Stimulated activated memory B cell treated with anti-CD40 and anti-IgM and Interleukin-4, amounts not matched to agents 10 μg/mL and 1 μg/mL and 100 μg/mL, for 72 hours (primary cell): ENCODE measurements at regions not wholly inside any gene's neighbourhood (a gene's known extent, or its start where the extent isn't known, plus 50 kb on each side); places are given as distances from the start of the nearest gene placed in this dataset.

ENCODE experiments used
- ATAC-seq: fragments of 150-1000 bp; cut with Tn5 transposase; 2 replicates; pipeline ENCODE4 v1.10.0; 2021
- H3K27ac Mint-ChIP-seq: one replicate; pipeline ENCODE4 v1.8.0; 2022; ENCODE audit warnings: mild to moderate bottlenecking, mixed read lengths
- H3K27me3 Mint-ChIP-seq: one replicate; pipeline ENCODE4 v1.8.0; 2022; ENCODE audit warnings: mixed read lengths
- H3K36me3 Mint-ChIP-seq: one replicate; pipeline ENCODE4 v1.8.0; 2022; ENCODE audit warnings: mixed read lengths
- H3K4me1 Mint-ChIP-seq: one replicate; pipeline ENCODE4 v1.8.0; 2022; ENCODE audit warnings: mixed read lengths
- H3K4me3 Mint-ChIP-seq: one replicate; pipeline ENCODE4 v1.8.0; 2022; ENCODE audit warnings: mild to moderate bottlenecking, moderate library complexity, mixed read lengths
- H3K9me3 Mint-ChIP-seq: one replicate; pipeline ENCODE4 v1.8.0; 2022; ENCODE audit warnings: mixed read lengths

GRCh38 chr9:16103620-16104397 is 551.0 kb downstream of the CCDC171 start:
- Mint-ChIP-seq H3K27ac (no peak overlapping the region), H3K4me3 (no peak overlapping the region), H3K9me3 (no peaks in the 10 kb centered on the region), H3K4me1 (no peaks in the 10 kb centered on the region), H3K27me3 (no peaks in the 10 kb centered on the region), H3K36me3 (no peaks in the 10 kb centered on the region)
- ATAC-seq = no peak

GRCh38 chr9:16105168-16106020 is 552.6 kb downstream of the CCDC171 start:
- no peaks in the 10 kb centered on the region for H3K9me3 Mint-ChIP-seq
- no peak overlapping the region for H3K27ac Mint-ChIP-seq
- H3K4me1 Mint-ChIP-seq = no peaks in the 10 kb centered on the region
- no peaks in the 10 kb centered on the region for H3K27me3 Mint-ChIP-seq
- H3K4me3 Mint-ChIP-seq = no peak overlapping the region
- no peaks in the 10 kb centered on the region for H3K36me3 Mint-ChIP-seq
- ATAC-seq = no peak

DNA sequence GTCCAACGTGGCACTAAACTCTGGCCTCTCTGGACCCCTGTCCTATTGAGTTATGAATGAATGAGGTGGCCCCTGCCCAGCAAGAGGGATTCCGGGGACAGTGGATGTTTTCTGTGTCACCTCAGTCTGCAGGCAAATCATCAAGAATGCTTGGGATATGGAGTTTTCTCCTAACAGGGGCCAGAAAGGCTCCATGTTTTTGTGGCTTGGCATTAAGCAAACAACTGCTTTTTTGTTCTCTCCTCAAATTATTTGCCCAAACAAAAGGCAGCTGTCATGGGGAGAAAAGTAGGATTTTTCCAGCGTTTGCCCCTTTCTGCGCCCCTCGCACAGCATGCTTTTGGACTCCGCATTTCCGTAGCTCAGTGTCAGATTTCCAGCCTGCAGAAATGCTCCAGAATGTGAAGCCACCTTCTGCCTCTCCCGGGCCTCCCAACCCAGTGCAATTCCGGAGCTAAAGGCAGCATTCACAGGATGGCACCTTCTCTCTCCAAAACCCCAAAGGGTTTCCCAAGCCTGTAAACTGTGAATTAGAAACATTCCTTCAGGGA is 553.3 kb downstream of the CCDC171 start:
- no peaks in the 10 kb centered on the region for H3K36me3 Mint-ChIP-seq
- no peak overlapping the region for H3K4me3 Mint-ChIP-seq
- no peak for ATAC-seq

GRCh38 chr9:16112116-16112515 is 559.3 kb downstream of the CCDC171 start:
- Mint-ChIP-seq H3K27me3 (no peaks in the 10 kb centered on the region), H3K9me3 (peaks cover 5% of the 10 kb centered on the region), H3K4me3 (no peak overlapping the region), H3K36me3 (no peaks in the 10 kb centered on the region), H3K4me1 (no peaks in the 10 kb centered on the region), H3K27ac (no peak overlapping the region)
- ATAC-seq = no peak

More for the DNA sequence above, 553.3 kb downstream of the CCDC171 start:
- Mint-ChIP-seq H3K9me3 (no peaks in the 10 kb centered on the region), H3K4me1 (no peaks in the 10 kb centered on the region), H3K27ac (no peak overlapping the region), H3K27me3 (no peaks in the 10 kb centered on the region)

DNA sequence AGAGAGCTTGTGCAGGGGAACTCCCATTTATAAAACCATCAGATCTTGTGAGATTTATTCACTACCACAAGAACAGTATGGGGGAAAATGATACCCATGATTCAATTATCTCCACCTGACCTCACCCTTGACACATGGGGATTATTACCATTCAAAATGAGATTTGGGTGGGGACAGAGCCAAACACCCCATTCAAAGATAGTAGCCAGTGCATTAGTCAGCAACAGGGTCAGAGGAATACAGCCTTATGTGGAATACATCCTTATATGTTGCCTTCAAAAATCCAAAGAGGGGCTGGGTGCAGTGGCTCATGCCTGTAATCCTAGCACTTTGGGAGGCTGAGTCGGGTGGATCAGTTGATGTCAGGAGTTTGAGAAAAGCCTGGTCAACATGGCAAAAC is 563.2 kb downstream of the CCDC171 start:
- Mint-ChIP-seq H3K4me3 (no peak overlapping the region), H3K27me3 (no peaks in the 10 kb centered on the region), H3K27ac (no peak overlapping the region), H3K36me3 (no peaks in the 10 kb centered on the region), H3K4me1 (no peaks in the 10 kb centered on the region), H3K9me3 (peaks cover 8% of the 10 kb centered on the region)
- no peak for ATAC-seq

- no peaks in the 10 kb centered on the region for H3K27me3 Mint-ChIP-seq
- H3K4me3 Mint-ChIP-seq = no peak overlapping the region
- no peaks in the 10 kb centered on the region for H3K4me1 Mint-ChIP-seq
- H3K27ac Mint-ChIP-seq = no peak overlapping the region
- ATAC-seq = no peak
- H3K9me3 Mint-ChIP-seq = peaks cover 8% of the 10 kb centered on the region
- no peaks in the 10 kb centered on the region for H3K36me3 Mint-ChIP-seq
Measured at GRCh38 chr9:16118043-16118442, 565.2 kb downstream of the CCDC171 start.

- Mint-ChIP-seq H3K9me3 (peaks cover 4% of the 10 kb centered on the region), H3K4me1 (no peaks in the 10 kb centered on the region), H3K27me3 (no peaks in the 10 kb centered on the region), H3K4me3 (no peak overlapping the region), H3K27ac (no peak overlapping the region), H3K36me3 (no peaks in the 10 kb centered on the region)
- ATAC-seq = no peak
Measured at GRCh38 chr9:16119261-16120230, 566.7 kb downstream of the CCDC171 start.

- Mint-ChIP-seq H3K9me3 (peaks cover 5% of the 10 kb centered on the region), H3K36me3 (no peaks in the 10 kb centered on the region), H3K27ac (no peak overlapping the region), H3K4me1 (no peaks in the 10 kb centered on the region), H3K4me3 (no peak overlapping the region), H3K27me3 (no peaks in the 10 kb centered on the region)
- no peak for ATAC-seq
Measured at GRCh38 chr9:16120231-16120641, 567.4 kb downstream of the CCDC171 start.

DNA sequence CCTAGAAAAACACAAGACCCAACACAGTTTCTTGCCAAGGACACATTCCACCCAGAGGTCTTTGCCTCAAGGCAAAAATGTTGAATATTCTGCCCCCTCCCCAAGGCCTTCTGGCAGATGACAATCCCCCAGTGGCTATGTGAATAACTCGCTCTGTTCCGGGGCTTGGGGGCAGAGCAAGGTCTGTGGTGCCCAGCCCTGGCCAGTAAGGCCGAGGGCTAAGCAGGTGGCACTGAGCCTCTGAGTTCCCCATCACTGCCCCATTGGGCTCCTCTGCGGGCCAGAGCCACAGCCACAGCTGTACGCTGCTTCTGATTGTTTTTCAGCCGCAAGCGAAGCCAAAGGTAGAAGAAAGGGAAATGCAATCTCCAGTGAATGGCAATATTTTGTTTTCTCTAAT is 567.9 kb downstream of the CCDC171 start:
- no peak overlapping the region for H3K4me3 Mint-ChIP-seq
- peaks cover 9% of the 10 kb centered on the region for H3K9me3 Mint-ChIP-seq
- no peak overlapping the region for H3K27ac Mint-ChIP-seq
- H3K36me3 Mint-ChIP-seq = no peaks in the 10 kb centered on the region
- H3K27me3 Mint-ChIP-seq = no peaks in the 10 kb centered on the region
- no peaks in the 10 kb centered on the region for H3K4me1 Mint-ChIP-seq
- peak; percentile 18 for ATAC-seq

DNA sequence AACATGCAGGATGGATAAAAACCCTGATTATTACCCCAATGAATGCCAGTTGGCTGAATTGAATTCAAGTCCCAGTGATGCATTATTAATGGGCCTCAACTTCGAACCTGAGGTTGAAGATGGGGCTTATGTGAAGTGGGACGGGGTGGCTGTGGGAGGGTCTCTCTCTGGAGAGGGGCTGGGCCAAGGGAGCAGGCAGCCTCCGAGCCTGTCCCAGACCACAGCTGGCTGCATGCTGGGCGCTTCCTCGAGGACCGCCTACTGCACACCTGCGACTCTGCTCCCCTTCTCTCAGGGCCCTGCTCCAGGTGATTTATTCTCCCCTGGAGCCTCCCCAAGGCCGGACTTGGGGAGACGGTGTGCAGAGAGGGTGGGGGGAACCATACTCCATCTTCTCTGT is 568.3 kb downstream of the CCDC171 start:
- Mint-ChIP-seq H3K4me3 (no peak overlapping the region), H3K9me3 (peaks cover 9% of the 10 kb centered on the region), H3K27me3 (no peaks in the 10 kb centered on the region), H3K36me3 (no peaks in the 10 kb centered on the region), H3K4me1 (no peaks in the 10 kb centered on the region), H3K27ac (no peak overlapping the region)
- ATAC-seq = no peak

DNA sequence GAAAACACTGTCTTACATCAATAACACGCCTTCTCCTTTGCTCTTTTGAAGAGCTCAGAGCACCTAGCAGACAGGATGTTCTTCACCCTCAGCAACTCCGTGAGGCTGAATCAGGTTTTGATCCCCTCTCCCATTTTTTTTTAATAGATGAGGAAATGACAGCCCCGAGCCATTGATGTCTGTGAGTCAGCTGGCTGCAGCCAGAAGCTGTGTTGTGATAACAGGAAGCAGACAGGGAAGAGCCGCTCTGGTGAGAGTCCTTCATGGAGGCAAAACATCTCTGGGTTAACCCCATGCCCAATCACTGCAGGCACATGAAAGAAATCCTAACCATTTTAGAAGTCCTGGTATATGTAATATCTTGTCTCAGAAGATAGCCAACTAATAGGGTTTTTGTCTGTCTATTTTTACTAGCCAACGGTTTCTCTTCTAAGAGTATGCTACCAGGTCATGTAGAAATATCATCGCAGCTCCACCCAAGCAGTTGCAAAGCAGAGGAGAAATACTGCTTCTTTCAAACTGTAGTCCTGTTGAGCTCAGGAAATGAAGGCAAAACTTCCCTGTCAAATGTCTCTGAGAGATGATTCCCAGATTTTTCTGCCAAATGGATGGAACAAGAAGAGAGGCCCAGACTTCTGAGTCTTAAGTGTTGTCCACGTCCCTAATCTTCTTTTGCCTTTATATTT is 568.9 kb downstream of the CCDC171 start:
- H3K27me3 Mint-ChIP-seq = no peaks in the 10 kb centered on the region
- no peaks in the 10 kb centered on the region for H3K36me3 Mint-ChIP-seq
- H3K27ac Mint-ChIP-seq = no peak overlapping the region
- ATAC-seq = no peak
- peaks cover 9% of the 10 kb centered on the region for H3K9me3 Mint-ChIP-seq
- H3K4me1 Mint-ChIP-seq = no peaks in the 10 kb centered on the region
- H3K4me3 Mint-ChIP-seq = no peak overlapping the region

GRCh38 chr9:16125629-16126028 is 572.8 kb downstream of the CCDC171 start:
- H3K36me3 Mint-ChIP-seq = no peaks in the 10 kb centered on the region
- H3K27ac Mint-ChIP-seq = no peak overlapping the region

DNA sequence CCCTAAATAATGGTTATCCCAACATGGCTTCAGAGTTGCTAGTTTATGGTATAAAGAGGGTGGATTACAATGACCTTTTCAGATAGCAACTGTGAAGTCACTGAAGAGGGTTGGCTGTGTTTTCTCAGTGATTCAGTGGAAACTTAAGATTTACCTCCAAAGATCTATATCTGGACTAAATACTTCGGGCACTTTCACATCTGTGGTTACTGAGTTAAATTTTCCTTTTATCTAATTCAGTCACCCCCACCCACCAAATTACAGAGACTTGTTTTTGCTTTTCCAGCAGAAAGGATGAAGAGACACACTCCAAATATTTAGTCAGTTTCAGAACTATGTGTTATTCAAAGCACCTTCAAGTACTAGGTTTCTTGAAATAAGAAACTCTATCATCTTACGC is 573.2 kb downstream of the CCDC171 start:
- Mint-ChIP-seq H3K4me1 (no peaks in the 10 kb centered on the region), H3K9me3 (peaks cover 9% of the 10 kb centered on the region), H3K36me3 (no peaks in the 10 kb centered on the region), H3K27ac (no peak overlapping the region), H3K27me3 (no peaks in the 10 kb centered on the region), H3K4me3 (no peak overlapping the region)
- ATAC-seq = no peak

More at GRCh38 chr9:16125629-16126028, 572.8 kb downstream of the CCDC171 start:
- no peaks in the 10 kb centered on the region for H3K27me3 Mint-ChIP-seq
- no peaks in the 10 kb centered on the region for H3K4me1 Mint-ChIP-seq
- no peak overlapping the region for H3K4me3 Mint-ChIP-seq
- H3K9me3 Mint-ChIP-seq = peaks cover 9% of the 10 kb centered on the region
- no peak for ATAC-seq

- no peaks in the 10 kb centered on the region for H3K4me1 Mint-ChIP-seq
- no peak overlapping the region for H3K4me3 Mint-ChIP-seq
- H3K9me3 Mint-ChIP-seq = peaks cover 9% of the 10 kb centered on the region
- no peak overlapping the region for H3K27ac Mint-ChIP-seq
- no peak for ATAC-seq
- no peaks in the 10 kb centered on the region for H3K36me3 Mint-ChIP-seq
- H3K27me3 Mint-ChIP-seq = peaks cover 8% of the 10 kb centered on the region
Measured at GRCh38 chr9:16128003-16128402, 575.2 kb downstream of the CCDC171 start.
